Body of pancreas (tissue), 4 donors: ENCODE measurements at regions not wholly inside any gene's neighbourhood (a gene's known extent, or its start where the extent isn't known, plus 50 kb on each side); places are given as distances from the start of the nearest gene placed in this dataset.
A peak's percentile ranks its signal among the peaks of the same experiment; 100 is the strongest.

Experiments used
- ATAC-seq: fragments of 150-250 bp; one replicate; pipeline ENCODE4 v1.9.1; 2016
- DNase-seq, 4 donors: peaks; one replicate each; pipeline ENCODE4 v3.0.0-alpha.2; 2019
- H3K27ac ChIP-seq, 4 donors: fragments of 200-600 bp; sonication (generic); 1 replicate in 3 of 4; 2 replicates in 1 of 4; pipeline versions ENCODE4 v1.5.1 to v1.6.1; 2016 to 2019; ENCODE audit warnings: mild to moderate bottlenecking in 1 of 4, mixed read lengths in 1 of 4, moderate library complexity in 1 of 4
- H3K27me3 ChIP-seq, 2 donors: fragments of 200-600 bp; sonication (generic); one replicate each; pipeline ENCODE4 v1.6.0; 2016; ENCODE audit warnings: mild to moderate bottlenecking in 1 of 2
- H3K36me3 ChIP-seq, 2 donors: fragments of 200-600 bp; sonication (generic); replicated peaks in 1 of 2; 2 replicates each; pipeline ENCODE4 v1.5.1; 2016; ENCODE audit warnings: low read depth in 2 of 2; ENCODE audit not compliant: insufficient read depth in 1 of 2
- H3K4me1 ChIP-seq: fragments of 200-600 bp; sonication (generic); one replicate; pipeline ENCODE4 v1.6.0; 2016
- H3K4me3 ChIP-seq, 2 donors: fragments of 200-600 bp; sonication (generic); 1 replicate in 1 of 2; 2 replicates in 1 of 2; pipeline ENCODE4 v1.5.1; 2016 to 2019
- H3K9me3 ChIP-seq, 3 donors: fragments of 200-600 bp; sonication (generic); 1 replicate in 2 of 3; 2 replicates in 1 of 3; pipeline ENCODE4 v1.5.1; 2016
- POLR2A ChIP-seq, 3 donors: fragments of 450-650 bp; IDR thresholded peaks; one replicate each; pipeline ENCODE4 v1.6.1; 2016; ENCODE audit warnings: antibody characterized with exemption in 3 of 3, mild to moderate bottlenecking in 2 of 3
- WGBS, 2 donors: methylation state at CpG; one replicate each; pipeline ENCODE4 v1.1.5; 2017; 5-methylcytosine and 5-hydroxymethylcytosine counted together
- intact Hi-C: fragments of 100-400 bp; cut with DNase I; formaldehyde crosslinking; loops from one replicate; pipeline ENCODE4 v1.15.1; 2023
- TF ChIP-seq, protein P1 (sequence below), 7 experiments: fragments of 450-650 bp in 4 of 7; fragments of 200-600 bp in 3 of 7; sonication (generic) in 3 of 7; IDR thresholded peaks; one replicate each; pipeline ENCODE4 v1.5.1; 2016 to 2019; ENCODE audit warnings: antibody characterized with exemption in 7 of 7

DNA sequence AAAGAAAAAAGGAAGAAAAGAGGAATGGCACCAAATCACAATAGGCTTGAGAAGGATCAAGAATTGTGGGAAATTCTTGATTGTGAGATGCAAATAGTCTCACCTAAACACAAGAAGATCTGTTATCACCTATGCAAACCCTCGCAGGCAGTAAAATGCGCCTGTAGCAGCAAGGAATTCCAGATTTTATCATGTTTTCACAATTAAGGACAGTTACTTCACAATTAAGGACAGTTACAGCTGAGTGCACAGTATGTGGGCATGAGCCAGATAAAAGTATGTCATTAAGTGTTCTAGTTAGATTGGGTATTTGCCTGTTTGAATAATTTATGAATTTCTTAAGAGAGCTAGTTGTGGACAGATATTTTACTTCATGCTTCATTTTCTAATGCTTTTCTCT lies 336.2 kb downstream of the CDC14C start:
- no peak for DNase-seq
- no peak for TF ChIP-seq POLR2A (IDR thresholded peaks at IDR 0.05)
- TF ChIP-seq, protein P1, sequence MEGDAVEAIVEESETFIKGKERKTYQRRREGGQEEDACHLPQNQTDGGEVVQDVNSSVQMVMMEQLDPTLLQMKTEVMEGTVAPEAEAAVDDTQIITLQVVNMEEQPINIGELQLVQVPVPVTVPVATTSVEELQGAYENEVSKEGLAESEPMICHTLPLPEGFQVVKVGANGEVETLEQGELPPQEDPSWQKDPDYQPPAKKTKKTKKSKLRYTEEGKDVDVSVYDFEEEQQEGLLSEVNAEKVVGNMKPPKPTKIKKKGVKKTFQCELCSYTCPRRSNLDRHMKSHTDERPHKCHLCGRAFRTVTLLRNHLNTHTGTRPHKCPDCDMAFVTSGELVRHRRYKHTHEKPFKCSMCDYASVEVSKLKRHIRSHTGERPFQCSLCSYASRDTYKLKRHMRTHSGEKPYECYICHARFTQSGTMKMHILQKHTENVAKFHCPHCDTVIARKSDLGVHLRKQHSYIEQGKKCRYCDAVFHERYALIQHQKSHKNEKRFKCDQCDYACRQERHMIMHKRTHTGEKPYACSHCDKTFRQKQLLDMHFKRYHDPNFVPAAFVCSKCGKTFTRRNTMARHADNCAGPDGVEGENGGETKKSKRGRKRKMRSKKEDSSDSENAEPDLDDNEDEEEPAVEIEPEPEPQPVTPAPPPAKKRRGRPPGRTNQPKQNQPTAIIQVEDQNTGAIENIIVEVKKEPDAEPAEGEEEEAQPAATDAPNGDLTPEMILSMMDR (IDR thresholded peaks at IDR 0.05), result no peak
- Histone ChIP-seq H3K4me1 (no peaks in the 10 kb centered on the region), H3K9me3 (no peaks in the 10 kb centered on the region), H3K27me3 (no peaks in the 10 kb centered on the region), H3K27ac (no peak overlapping the region), H3K36me3 (no peaks in the 10 kb centered on the region), H3K4me3 (no peak overlapping the region)
- 22 to 39% methylated on average over 2 of the region's 2 CpGs for WGBS, 2 donors
- ATAC-seq, result no peak
- intact Hi-C loops, result no loop called here

DNA sequence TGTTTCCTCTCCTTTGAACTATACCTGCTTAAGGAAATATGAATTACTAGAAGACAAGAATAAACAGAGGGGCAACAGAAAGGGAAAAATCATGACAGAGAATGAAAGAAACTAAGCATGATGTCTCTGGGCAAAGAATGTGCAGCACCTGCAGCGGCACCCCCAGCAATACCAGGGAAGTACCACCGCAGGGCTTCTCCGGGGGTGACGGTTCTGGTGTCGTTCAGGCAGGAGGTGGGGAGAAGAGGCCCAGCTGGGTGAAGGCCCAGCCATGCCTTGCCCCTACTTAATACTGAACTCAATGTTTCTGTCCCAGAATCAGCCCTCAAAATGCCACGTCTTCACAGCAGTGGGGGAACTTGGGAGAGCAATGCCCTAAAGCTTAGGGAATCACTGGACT lies 337.6 kb downstream of the CDC14C start:
- Histone ChIP-seq H3K27ac (no peak overlapping the region), H3K9me3 (no peaks in the 10 kb centered on the region), H3K4me3 (no peak overlapping the region), H3K36me3 (no peaks in the 10 kb centered on the region), H3K27me3 (no peaks in the 10 kb centered on the region), H3K4me1 (no peaks in the 10 kb centered on the region)
- ATAC-seq, result no peak
- no peak for DNase-seq
- TF ChIP-seq, protein P1 (IDR thresholded peaks at IDR 0.05), result no peak
- no peak for TF ChIP-seq POLR2A (IDR thresholded peaks at IDR 0.05)
- WGBS, 2 donors, result 59 to 84% methylated on average over 6 of the region's 6 CpGs
- intact Hi-C loops, result no loop called here

DNA sequence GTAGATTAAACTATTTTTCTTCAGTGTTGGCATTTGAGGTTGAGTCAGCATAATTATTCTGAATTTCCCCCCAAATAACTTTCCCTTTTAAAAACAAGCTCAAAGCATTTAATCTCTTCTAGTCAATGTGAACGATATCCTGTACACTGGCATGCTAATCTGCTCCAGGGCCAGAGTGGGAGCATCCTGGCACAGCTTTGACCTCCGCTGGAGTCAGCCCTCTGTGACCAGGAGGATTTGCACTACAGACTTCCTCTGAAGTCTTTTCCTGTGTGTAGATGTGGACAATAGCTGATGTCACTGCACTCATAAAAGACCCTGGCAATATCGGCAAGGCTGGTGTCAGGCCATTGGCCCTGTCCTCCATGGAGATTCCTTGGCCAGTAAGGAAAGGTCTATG lies 340.2 kb downstream of the CDC14C start:
- peak; percentile 18 for ATAC-seq
- no peak overlapping the region for H3K27ac ChIP-seq
- H3K36me3 ChIP-seq, result no peaks in the 10 kb centered on the region
- WGBS, 2 donors, result 51 to 59% methylated on average over 3 of the region's 3 CpGs
- TF ChIP-seq POLR2A (IDR thresholded peaks at IDR 0.05), result no peak
- TF ChIP-seq, protein P1 (IDR thresholded peaks at IDR 0.05), result no peak
- H3K9me3 ChIP-seq, result no peaks in the 10 kb centered on the region
- H3K4me1 ChIP-seq, result no peaks in the 10 kb centered on the region
- no peak for DNase-seq
- intact Hi-C loops, result no loop called here
- H3K4me3 ChIP-seq, result no peak overlapping the region
- H3K27me3 ChIP-seq, result no peaks in the 10 kb centered on the region

DNA sequence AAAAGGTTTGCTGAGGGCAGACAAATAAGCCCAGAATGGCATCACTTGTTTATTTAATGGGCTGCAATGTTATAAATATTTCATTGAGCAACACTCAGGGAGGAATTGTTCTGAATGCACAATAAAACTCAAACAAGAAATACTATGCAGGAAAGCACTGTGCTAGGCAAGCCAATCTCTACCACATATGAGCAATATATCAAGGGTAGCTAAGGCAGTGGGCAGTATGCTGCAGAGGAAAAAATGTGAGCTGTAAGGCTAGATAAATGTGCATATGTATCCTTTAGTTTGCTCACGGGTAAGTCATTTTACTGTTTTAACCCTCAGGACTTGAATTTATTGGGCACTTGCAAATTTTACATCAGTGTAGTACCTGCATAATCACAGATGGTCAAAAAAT lies 349.6 kb downstream of the CDC14C start:
- H3K9me3 ChIP-seq, result no peaks in the 10 kb centered on the region
- H3K4me3 ChIP-seq, result no peak overlapping the region
- H3K4me1 ChIP-seq, result no peaks in the 10 kb centered on the region
- ATAC-seq (no peak), DNase-seq (no peak)
- no peaks in the 10 kb centered on the region for H3K36me3 ChIP-seq
- H3K27me3 ChIP-seq, result no peaks in the 10 kb centered on the region
- intact Hi-C loops, result no loop called here
- WGBS, 2 donors, result 17 to 53% methylated on average over 1 of the region's 1 CpG
- no peak for TF ChIP-seq POLR2A (IDR thresholded peaks at IDR 0.05)
- TF ChIP-seq, protein P1 (IDR thresholded peaks at IDR 0.05), result no peak
- H3K27ac ChIP-seq, result no peak overlapping the region

DNA sequence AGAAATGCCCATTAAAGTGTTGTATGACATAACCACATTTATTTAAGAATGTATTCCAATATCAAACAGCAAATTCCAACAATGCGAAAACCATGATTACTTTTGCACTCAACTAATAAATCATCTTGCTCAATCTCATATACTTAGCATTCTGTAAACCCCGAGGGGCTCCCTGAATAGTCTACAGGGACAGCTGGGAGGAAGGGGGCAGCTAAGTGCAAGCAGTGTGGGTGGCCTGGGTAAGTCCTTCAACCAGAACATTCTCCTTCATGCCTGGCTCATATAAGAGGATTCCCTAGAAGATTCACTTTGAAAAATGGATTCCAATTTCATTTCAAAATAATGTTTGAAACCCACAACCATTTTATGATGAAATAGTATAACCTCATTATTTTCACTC lies 355.5 kb downstream of the CDC14C start:
- Histone ChIP-seq H3K4me3 (no peak overlapping the region), H3K36me3 (no peaks in the 10 kb centered on the region), H3K9me3 (no peaks in the 10 kb centered on the region), H3K27ac (no peak overlapping the region), H3K4me1 (no peaks in the 10 kb centered on the region), H3K27me3 (no peaks in the 10 kb centered on the region)
- no peak for ATAC-seq
- no peak for DNase-seq
- 44 to 48% methylated on average over 2 of the region's 2 CpGs for WGBS, 2 donors
- TF ChIP-seq POLR2A (IDR thresholded peaks at IDR 0.05), result no peak
- TF ChIP-seq, protein P1 (IDR thresholded peaks at IDR 0.05), result no peak
- intact Hi-C loops, result no loop called here
